HCT116 (cell line): ENCODE measurements at regions not wholly inside any gene's neighbourhood (a gene's known extent, or its start where the extent isn't known, plus 50 kb on each side); places are given as distances from the start of the nearest gene placed in this dataset.

Experiments
- EZH2phosphoT487 ChIP-seq: fragments of 200-600 bp; IDR thresholded peaks from 2 replicates; pipeline ENCODE4 v1.6.1; 2018; ENCODE audit warnings: antibody characterized with exemption, borderline replicate concordance
- POLR2AphosphoS5 ChIP-seq: IDR thresholded peaks from 2 replicates; pipeline ENCODE4 v1.6.1; 2011; ENCODE audit warnings: mild to moderate bottlenecking, low read depth, low read length, moderate library complexity
- TF ChIP-seq, protein P1 (sequence below), 3 experiments: fragments of 200-600 bp in 1 of 3; sonication (generic) in 1 of 3; IDR thresholded peaks in 2 of 3; conservative IDR thresholded peaks in 1 of 3; 2 replicates each; pipeline ENCODE4 v1.5.1; 2012 to 2017; ENCODE audit warnings: low read depth in 2 of 3, low read length in 2 of 3, antibody characterized with exemption in 1 of 3, borderline replicate concordance in 1 of 3, control low read depth in 1 of 3, mild to moderate bottlenecking in 1 of 3, mixed read lengths in 1 of 3, mixed run types in 1 of 3, moderate library complexity in 1 of 3; ENCODE audit not compliant: insufficient read depth in 1 of 3

DNA sequence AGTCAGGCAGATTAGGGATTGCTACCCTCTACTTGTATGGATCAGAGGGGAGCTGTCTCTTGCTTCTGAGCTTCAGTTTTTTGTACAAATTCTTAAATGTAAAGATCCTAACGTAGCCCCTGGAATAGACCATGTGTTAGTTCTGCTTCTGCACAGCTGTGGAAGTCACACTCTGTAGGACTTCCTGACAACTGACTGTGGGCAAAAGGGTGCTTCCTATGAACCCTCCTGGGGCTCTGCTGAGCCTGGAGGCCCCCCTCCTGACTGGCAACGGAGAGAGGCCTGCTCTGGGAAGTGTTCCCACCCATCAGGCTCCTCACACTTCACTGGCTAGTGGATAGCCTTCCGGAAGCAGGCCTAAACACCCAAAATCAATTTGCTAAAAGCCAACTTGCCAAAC is 131.0 kb downstream of the RPLP1 start:
- TF ChIP-seq, protein P1, sequence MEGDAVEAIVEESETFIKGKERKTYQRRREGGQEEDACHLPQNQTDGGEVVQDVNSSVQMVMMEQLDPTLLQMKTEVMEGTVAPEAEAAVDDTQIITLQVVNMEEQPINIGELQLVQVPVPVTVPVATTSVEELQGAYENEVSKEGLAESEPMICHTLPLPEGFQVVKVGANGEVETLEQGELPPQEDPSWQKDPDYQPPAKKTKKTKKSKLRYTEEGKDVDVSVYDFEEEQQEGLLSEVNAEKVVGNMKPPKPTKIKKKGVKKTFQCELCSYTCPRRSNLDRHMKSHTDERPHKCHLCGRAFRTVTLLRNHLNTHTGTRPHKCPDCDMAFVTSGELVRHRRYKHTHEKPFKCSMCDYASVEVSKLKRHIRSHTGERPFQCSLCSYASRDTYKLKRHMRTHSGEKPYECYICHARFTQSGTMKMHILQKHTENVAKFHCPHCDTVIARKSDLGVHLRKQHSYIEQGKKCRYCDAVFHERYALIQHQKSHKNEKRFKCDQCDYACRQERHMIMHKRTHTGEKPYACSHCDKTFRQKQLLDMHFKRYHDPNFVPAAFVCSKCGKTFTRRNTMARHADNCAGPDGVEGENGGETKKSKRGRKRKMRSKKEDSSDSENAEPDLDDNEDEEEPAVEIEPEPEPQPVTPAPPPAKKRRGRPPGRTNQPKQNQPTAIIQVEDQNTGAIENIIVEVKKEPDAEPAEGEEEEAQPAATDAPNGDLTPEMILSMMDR (IDR thresholded peaks at IDR 0.05 in 2 of 3, conservative IDR thresholded peaks at IDR 0.05 in 1 of 3; ENCODE audit: borderline replicate concordance in 1 of 3, insufficient read depth in 1 of 3, low read depth in 2 of 3, low read length in 2 of 3) = no peak
- TF ChIP-seq EZH2phosphoT487 = no peak
- TF ChIP-seq POLR2AphosphoS5 = no peak
